HG02678 (cell line): ENCODE measurements at regions not wholly inside any gene's neighbourhood (a gene's known extent, or its start where the extent isn't known, plus 50 kb on each side); places are given as distances from the start of the nearest gene placed in this dataset.
"Not testable (repeated sequence)": the region's sequence is repeated elsewhere in the genome, so short reads cannot be mapped to it uniquely, and the experiment has no call there.

Experiments
- ATAC-seq: cut with Tn5 transposase; IDR thresholded peaks from one replicate; pipeline ENCODE4 v1.9.1; 2021; ENCODE audit warnings: mild to moderate bottlenecking, moderate library complexity; ENCODE audit not compliant: unreplicated experiment

DNA sequence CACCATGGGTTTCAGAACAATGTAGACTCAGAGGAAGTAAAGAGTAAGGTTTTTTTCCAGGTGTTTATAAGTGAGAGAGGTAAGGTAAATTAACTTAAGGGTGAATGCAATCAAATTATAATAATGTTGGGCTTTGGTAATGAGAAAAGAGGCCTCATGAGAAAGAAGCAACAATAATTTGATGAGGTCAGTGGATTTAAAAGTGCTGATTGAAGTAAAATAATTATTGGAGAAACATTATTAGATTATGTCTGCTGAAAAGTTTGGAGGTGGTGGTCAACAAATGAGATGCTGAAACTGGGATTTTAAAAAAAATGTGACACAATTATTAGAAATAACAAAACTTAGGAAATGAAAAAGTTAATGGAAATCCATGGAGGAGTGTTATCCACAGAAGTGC, 187.4 kb upstream of the BRINP3 start:
- no peak for ATAC-seq

DNA sequence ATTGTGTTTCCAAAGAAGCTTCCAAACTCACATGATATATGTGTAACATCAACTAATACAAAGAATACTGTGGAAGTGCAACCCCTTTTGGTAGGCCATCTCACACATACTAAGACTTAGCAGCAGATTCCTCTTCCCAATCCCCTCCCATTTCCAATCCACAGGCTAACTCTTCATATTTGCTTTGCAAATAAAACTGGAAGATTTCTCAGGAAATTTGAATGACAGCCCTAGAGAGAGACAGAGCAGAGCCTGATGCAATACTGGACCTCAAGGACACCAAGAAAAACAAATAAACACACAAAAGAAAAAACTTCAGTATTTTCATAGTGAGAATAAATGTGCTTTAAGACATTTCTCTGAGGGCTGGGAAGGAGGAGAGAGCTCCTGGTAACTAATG, 190.2 kb upstream of the BRINP3 start:
- ATAC-seq = no peak

- no peak for ATAC-seq
Observed at GRCh38 chr1:190679044-190679443, 201.4 kb upstream of the BRINP3 start.

DNA sequence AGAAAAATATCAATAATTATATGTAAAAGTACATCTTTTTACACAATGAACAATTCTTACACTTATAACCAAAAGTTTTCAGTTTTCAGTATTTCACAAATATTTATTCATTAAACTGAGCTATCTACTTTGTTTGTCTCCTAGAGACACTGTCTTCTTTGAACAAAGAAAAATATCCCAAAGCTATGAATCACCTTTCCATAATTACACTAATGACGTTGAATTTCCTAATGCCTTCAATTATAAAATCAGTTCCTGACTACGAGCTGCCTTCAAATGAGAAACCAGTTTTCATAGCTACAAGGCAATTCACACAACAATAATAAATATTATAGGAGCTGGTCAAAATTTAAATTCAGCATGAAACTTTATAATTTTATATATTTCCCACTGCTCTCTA, 201.8 kb upstream of the BRINP3 start:
- ATAC-seq = no peak

GRCh38 chr1:190679983-190680382, 202.3 kb upstream of the BRINP3 start:
- no peak for ATAC-seq

GRCh38 chr1:190685676-190686075, 208.0 kb upstream of the BRINP3 start:
- no peak for ATAC-seq

GRCh38 chr1:190688096-190688495, 210.4 kb upstream of the BRINP3 start:
- no peak for ATAC-seq

DNA sequence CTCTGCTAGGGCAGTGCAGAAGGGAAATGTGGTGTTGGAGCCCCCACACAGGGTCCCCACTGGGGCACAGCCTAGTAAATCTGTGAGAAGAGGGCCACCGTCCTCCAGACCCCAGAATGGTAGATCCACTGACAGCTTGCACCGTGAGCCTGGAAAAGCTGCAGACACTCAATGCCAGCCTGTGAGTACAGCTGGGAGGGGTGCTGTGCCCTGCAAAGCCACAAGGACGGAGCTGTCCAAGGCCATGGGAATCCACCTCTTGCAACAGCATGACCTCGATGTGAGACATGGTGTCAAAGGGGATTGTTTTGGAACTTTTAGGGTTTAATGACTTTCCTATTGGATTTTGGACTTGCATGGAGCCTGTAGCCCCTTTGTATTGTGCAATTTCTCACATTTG, 220.8 kb upstream of the BRINP3 start:
- ATAC-seq = not testable (repeated sequence)

DNA sequence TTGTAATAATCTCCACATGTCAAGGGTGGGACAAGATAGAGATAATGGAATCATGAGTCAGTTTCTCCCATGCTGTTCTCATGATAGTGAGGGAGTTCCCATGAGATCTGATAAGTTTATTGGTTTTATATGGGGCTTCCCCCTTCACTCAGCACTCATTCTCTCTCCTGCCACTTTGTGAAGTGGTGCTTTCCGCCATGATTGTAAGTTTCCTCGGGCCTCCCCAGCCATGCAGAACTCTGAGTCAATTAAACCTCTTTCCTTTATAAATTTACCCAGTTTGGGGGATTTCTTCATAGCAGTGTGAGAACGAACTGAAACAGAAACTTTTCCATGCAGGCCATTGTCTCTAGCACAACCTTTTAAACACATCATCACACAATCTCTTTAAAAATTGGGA, 221.5 kb upstream of the BRINP3 start:
- ATAC-seq = no peak

GRCh38 chr1:190708418-190709057, 230.9 kb upstream of the BRINP3 start:
- ATAC-seq = no peak

GRCh38 chr1:190711069-190711468, 233.4 kb upstream of the BRINP3 start:
- no peak for ATAC-seq

GRCh38 chr1:190717055-190717454, 239.4 kb upstream of the BRINP3 start:
- ATAC-seq = no peak

GRCh38 chr1:190736971-190737590, 259.4 kb upstream of the BRINP3 start:
- no peak for ATAC-seq

DNA sequence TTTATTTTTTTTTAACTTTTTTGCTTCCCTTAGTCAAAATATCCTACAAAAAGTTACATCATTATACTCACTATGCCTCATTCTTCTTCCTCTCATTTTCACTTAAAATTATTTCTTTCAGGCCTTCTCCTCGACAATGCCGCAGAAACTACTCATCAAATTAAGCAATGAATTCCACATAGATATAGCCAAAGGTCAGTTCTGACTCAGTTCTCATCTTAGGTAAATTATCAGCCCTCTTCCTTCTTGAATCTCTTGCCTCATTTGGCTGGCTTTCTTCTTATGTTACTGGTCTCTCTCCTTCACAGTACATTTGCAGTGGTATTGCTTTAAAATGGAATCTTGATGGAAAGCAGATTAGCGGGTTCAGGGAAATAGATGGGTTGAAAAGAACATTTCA, 260.7 kb upstream of the BRINP3 start:
- no peak for ATAC-seq

DNA sequence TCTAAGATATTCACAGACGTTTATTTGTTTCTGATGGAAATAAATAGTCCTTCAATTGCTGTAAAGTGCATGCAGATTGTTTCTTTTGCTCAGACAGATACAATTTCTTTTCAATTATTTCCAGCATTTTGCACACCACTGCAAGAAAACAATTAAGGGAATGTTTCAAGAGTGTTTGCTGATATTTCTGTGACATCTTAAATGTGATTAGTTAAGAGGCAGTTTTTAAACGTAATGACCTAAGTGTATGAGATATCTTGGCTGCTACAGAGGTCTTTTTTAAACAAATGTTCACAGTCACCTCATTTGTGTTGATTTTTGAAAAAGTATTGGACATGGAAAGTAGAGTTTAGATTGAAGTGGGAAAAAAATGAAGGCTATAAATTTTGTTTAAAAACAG, 262.3 kb upstream of the BRINP3 start:
- no peak for ATAC-seq

- ATAC-seq = no peak
Observed at GRCh38 chr1:190747704-190748103, 270.0 kb upstream of the BRINP3 start.

DNA sequence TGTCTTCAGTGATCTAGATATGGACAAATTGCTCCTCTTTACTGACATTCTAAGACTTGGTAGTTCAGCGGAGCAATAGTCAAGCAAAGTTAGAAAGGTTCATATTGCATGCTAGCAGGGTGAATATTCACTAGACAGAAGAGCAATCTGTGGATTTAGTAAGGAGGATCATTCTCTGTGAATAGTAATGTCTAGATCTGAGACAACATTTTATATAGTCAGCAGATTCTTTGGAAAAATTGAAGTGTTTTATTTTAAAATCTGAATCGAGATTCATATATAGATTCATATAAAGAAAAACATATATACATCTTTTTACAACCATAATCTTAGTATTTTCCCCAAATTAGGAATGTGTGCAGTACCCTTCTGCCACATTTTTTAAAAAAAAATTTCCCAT, 274.5 kb upstream of the BRINP3 start:
- no peak for ATAC-seq

DNA sequence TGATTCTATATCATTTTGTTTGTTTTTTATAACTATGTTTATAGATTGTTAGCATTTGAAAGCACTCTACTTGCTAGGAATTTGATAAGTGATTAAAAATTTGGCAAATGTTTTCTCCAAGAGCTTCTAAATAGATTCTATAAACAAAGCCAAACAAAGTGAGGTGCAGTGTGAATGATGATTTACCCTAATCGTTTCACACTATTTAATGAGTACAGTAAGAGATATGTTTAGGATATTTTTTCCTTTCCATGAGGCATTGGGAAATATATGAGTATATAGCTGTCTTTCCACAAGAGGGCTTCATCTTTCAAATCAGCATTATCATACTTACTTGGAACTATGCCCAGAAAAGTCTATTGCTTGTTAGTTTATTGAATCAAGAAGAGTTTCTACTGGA, 277.0 kb upstream of the BRINP3 start:
- no peak for ATAC-seq

GRCh38 chr1:190759807-190760206, 282.1 kb upstream of the BRINP3 start:
- peak; percentile 91 for ATAC-seq

DNA sequence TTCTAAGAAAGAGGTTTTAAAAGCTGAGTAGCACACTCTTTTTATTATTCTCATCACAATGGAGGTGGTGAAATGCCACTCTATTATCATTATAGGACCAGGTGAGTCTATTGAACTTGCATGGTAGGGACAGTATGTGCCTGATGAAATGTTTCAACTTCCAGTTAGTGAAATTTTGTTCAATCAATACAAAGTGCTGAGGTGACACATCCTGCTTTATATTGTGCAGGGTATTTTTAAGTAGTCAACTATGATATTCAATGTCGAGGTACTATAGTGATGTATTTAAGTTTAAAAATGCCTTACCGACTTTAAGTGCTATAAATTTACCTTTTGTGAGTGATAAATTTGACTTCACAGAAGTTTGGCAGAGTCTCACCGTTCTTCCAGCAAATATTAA, 284.7 kb upstream of the BRINP3 start:
- no peak for ATAC-seq

DNA sequence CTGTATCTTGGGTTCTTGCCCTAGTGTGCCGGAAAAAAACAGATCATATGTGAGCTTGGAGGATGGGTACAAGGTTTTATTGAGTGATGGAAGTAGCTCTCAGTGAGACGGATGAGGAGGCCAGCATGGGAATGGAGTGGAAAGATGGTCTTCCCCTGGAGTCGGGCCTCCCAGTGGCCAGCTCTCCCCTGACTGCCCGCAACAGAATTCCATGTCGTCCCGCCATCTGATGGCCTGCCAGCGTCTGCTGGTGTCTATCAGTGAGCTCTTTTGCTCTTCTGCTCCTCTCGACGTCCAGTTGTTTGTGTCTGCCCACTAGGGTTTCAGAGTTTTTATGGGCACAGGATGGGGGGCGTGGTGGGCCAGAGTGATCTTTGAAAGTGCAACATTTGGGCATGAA, 315.2 kb upstream of the BRINP3 start:
- ATAC-seq = no peak

DNA sequence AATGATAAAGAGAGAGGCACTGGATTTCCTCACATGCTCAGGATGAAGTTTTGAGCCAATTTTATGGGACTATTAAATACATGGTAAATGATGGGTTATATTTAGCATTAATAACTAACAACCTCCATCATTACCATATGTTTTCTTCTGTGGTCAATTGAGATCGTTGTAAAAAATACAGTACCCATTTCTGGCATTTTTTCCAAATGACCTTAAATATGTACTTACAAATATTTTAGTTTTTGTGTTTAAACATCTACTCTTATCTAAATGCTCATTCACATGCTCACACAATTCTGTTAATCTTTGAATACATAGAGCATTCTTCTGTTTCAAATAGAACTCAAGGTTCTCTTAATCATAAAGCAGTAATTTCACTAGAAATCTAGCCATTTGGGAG, 330.0 kb upstream of the BRINP3 start:
- no peak for ATAC-seq

- no peak for ATAC-seq
Observed at GRCh38 chr1:190808035-190808434, 330.4 kb upstream of the BRINP3 start.
